Stomach (tissue), 8 donors: ENCODE measurements at regions not wholly inside any gene's neighbourhood (a gene's known extent, or its start where the extent isn't known, plus 50 kb on each side); places are given as distances from the start of the nearest gene placed in this dataset.
A peak's percentile ranks its signal among the peaks of the same experiment; 100 is the strongest.

Experiments used
- DNase-seq, 2 donors: peaks; one replicate each; pipeline versions ENCODE4 v3.0.0 to v3.0.0-alpha.2; 2013 to 2019
- H3K27ac ChIP-seq, 5 donors: fragments of 200-600 bp in 4 of 5; sonication (generic) in 4 of 5; one replicate each; pipeline ENCODE4 v1.5.1; 2013 to 2019; ENCODE audit warnings: mild to moderate bottlenecking in 1 of 5, moderate library complexity in 1 of 5
- H3K27me3 ChIP-seq, 3 donors: fragments of 200-600 bp; sonication (generic); one replicate each; pipeline ENCODE4 v1.5.1; 2017 to 2019; ENCODE audit warnings: mixed run types in 1 of 3
- H3K36me3 ChIP-seq, 4 donors: fragments of 200-600 bp; sonication (generic); 1 replicate in 3 of 4; 2 replicates in 1 of 4; pipeline ENCODE4 v1.5.1; 2016 to 2019
- H3K4me1 ChIP-seq, 4 donors: fragments of 200-600 bp; sonication (generic); one replicate each; pipeline ENCODE4 v1.5.1; 2016 to 2019
- H3K4me3 ChIP-seq, 4 donors: fragments of 200-600 bp; sonication (generic) in 3 of 4; one replicate each; pipeline ENCODE4 v1.5.1; 2016 to 2019; ENCODE audit warnings: mild to moderate bottlenecking in 1 of 4
- H3K9me3 ChIP-seq, 4 donors: fragments of 200-600 bp; sonication (generic); one replicate each; pipeline ENCODE4 v1.5.1; 2016 to 2019
- CTCF ChIP-seq, 7 experiments: fragments of 450-650 bp in 4 of 7; fragments of 200-600 bp in 3 of 7; sonication (generic) in 3 of 7; IDR thresholded peaks; one replicate each; pipeline ENCODE4 v1.5.1; 2016 to 2019; ENCODE audit warnings: antibody characterized with exemption in 7 of 7, control low read depth in 2 of 7, mild to moderate bottlenecking in 1 of 7
- EP300 ChIP-seq: sonication (generic); formaldehyde crosslinking; IDR thresholded peaks from one replicate; pipeline ENCODE4 v1.6.1; 2017; ENCODE audit warnings: antibody characterized with exemption
- POLR2A ChIP-seq, 4 donors: fragments of 450-650 bp; IDR thresholded peaks; one replicate each; pipeline ENCODE4 v1.6.1; 2016; ENCODE audit warnings: antibody characterized with exemption in 4 of 4, control low read depth in 2 of 4, mild to moderate bottlenecking in 1 of 4, moderate library complexity in 1 of 4
- POLR2AphosphoS5 ChIP-seq, 3 donors: sonication (generic); formaldehyde crosslinking; IDR thresholded peaks; one replicate each; pipeline ENCODE4 v1.6.1; 2016; ENCODE audit warnings: antibody characterized with exemption in 3 of 3
- WGBS, 5 donors: extraction: QIAGEN DNeasy Blood & Tissue Kit in 3 of 5; methylation state at CpG; one replicate each; pipeline versions ENCODE4 v1.1.5 to v1.1.7; 2013 to 2018; 5-methylcytosine and 5-hydroxymethylcytosine counted together
- intact Hi-C: fragments of 100-400 bp; cut with DNase I; formaldehyde crosslinking; loops from one replicate; pipeline ENCODE4 v1.15.1; 2023; ENCODE audit warnings: low total_unique reads
- donor health status: healthy with polysubstance abuse.
- donor health status: Bipolar disorder and iron deficiency.
- donor health status: healthy.

- DNase-seq = peak in 1 of 2 donors; percentile 12
These were observed 161.5 kb downstream of the MYLK4 start for GRCh38 chr6:2589171-2589661.

GRCh38 chr6:2583459-2583858 is 167.3 kb downstream of the MYLK4 start:
- no peaks in the 10 kb centered on the region for H3K36me3 ChIP-seq
- no peak overlapping the region for H3K4me3 ChIP-seq
- intact Hi-C loops = no loop called here
- H3K4me1 ChIP-seq = no peaks in the 10 kb centered on the region
- no peaks in the 10 kb centered on the region for H3K9me3 ChIP-seq
- DNase-seq = no peak
- no peak overlapping the region for H3K27ac ChIP-seq
- TF ChIP-seq EP300 = no peak
- TF ChIP-seq CTCF (IDR thresholded peaks at IDR 0.05) = no peak
- no peak for TF ChIP-seq POLR2A (IDR thresholded peaks at IDR 0.05)
- no peak for TF ChIP-seq POLR2AphosphoS5 (IDR thresholded peaks at IDR 0.05)
- no peaks in the 10 kb centered on the region for H3K27me3 ChIP-seq
- WGBS, 5 donors = 50 to 67% (median 54%) methylated on average over 4 of the region's 4 CpGs

More at GRCh38 chr6:2589171-2589661, 161.5 kb downstream of the MYLK4 start:
- no peaks in the 10 kb centered on the region for H3K9me3 ChIP-seq
- H3K4me1 ChIP-seq = peaks cover 0 to 15% (median 4%) of the 10 kb centered on the region in 4 donors
- no peak overlapping the region for H3K4me3 ChIP-seq
- H3K27me3 ChIP-seq = no peaks in the 10 kb centered on the region
- WGBS, 5 donors = 70 to 96% (median 89%) methylated on average over 8 of the region's 8 CpGs
- TF ChIP-seq POLR2A (IDR thresholded peaks at IDR 0.05) (no peak), CTCF (IDR thresholded peaks at IDR 0.05) (no peak), EP300 (no peak), POLR2AphosphoS5 (IDR thresholded peaks at IDR 0.05) (no peak)
- H3K36me3 ChIP-seq = no peaks in the 10 kb centered on the region
- intact Hi-C loops = no loop called here
- no peak overlapping the region for H3K27ac ChIP-seq

- TF ChIP-seq POLR2A (IDR thresholded peaks at IDR 0.05) (no peak), EP300 (no peak), CTCF (IDR thresholded peaks at IDR 0.05) (no peak), POLR2AphosphoS5 (IDR thresholded peaks at IDR 0.05) (no peak)
- Histone ChIP-seq H3K27me3 (no peaks in the 10 kb centered on the region), H3K4me1 (no peaks in the 10 kb centered on the region), H3K9me3 (no peaks in the 10 kb centered on the region), H3K36me3 (no peaks in the 10 kb centered on the region), H3K4me3 (no peak overlapping the region), H3K27ac (no peak overlapping the region)
- intact Hi-C loops = no loop called here
- WGBS, 5 donors = 52 to 74% (median 66%) methylated on average over 6 of the region's 6 CpGs
- DNase-seq = no peak
These were observed 168.5 kb downstream of the MYLK4 start for GRCh38 chr6:2582268-2582667.

GRCh38 chr6:2581611-2582010 is 169.1 kb downstream of the MYLK4 start:
- 84 to 95% (median 93%) methylated on average over 2 of the region's 2 CpGs for WGBS, 5 donors
- intact Hi-C loops = no loop called here
- Histone ChIP-seq H3K36me3 (no peaks in the 10 kb centered on the region), H3K4me1 (no peaks in the 10 kb centered on the region), H3K27ac (no peak overlapping the region), H3K9me3 (no peaks in the 10 kb centered on the region), H3K27me3 (no peaks in the 10 kb centered on the region), H3K4me3 (no peak overlapping the region)
- no peak for DNase-seq
- TF ChIP-seq POLR2AphosphoS5 (IDR thresholded peaks at IDR 0.05) (no peak), CTCF (IDR thresholded peaks at IDR 0.05) (no peak), POLR2A (IDR thresholded peaks at IDR 0.05) (no peak), EP300 (no peak)
